ENCODE measurements at regions not wholly inside any gene's neighbourhood (a gene's known extent, or its start where the extent isn't known, plus 50 kb on each side); places are given as distances from the start of the nearest gene placed in this dataset.

DNA sequence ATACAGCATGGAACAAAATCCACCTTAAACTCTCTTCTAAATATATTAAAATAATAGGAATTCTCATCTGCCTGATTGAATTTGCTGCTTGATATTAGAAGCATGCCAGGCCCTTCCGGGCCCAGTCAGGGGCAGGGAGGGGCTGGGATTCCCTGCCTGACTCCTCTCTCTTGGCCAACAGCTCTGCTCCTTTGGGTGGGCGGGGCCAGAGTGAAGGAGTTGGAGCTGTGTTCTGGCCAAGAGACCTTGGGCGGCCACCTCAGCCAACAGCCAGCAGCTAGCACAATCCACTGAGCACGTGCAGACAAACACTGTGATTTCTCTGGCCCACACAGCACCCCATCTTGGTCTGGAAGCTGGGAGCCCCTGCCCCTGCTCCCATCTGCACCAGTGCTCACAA is 140.3 kb downstream of the PJA1 start:
- peak; percentile 63 for DNase-seq

DNA sequence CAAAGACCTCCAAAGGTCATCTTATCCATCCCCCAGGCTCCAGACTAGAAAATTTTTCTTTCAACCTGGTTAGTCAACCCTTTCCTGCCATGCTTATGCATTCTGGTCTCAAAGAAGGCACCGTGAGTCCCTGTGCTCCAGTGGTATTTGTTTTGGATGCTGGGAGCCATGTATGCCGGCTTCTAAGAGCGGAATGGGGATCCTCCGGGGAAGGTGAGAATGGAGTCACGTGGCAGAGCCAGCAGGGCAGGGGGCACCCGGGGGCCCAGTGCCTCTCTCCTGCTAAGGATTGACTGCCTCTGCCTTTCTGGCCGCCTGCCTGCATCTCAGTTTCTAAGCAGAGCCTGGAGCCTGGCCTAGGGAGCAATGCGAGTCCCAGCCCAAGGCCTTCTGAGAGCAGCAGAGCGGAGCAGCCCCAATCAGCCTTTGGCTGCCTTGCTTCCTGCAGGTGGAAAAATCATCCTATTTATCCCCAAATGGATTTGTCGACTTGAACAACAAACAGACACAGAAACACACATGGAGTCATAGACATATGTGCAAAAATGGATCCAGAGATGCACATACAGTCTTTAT is 141.0 kb downstream of the PJA1 start:
- DNase-seq, result no peak

GRCh38 chrX:69022430-69022829 is 142.8 kb downstream of the PJA1 start:
- DNase-seq, result no peak

GRCh38 chrX:69021141-69021960 is 143.9 kb downstream of the PJA1 start:
- no peak for DNase-seq

DNA sequence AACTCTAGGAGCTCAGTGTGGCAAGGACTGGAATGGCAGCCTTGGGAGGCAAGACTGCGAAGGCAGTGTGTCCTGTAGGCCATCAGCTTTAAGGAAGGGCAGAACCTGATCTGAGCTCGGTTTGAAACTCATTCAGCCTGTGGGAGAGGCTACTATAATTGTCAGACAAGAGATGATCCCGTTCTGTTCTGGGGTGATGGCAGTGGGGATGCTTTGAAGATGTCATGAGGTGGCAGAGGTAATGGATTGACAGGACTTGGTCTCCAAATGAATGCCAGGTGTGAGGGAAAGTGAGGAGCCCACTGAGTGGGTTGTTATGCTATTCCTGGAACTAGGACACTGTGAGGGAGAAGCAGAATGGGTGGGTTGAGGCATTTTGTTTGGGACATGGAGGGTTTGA is 144.9 kb downstream of the PJA1 start:
- no peak for DNase-seq

DNA sequence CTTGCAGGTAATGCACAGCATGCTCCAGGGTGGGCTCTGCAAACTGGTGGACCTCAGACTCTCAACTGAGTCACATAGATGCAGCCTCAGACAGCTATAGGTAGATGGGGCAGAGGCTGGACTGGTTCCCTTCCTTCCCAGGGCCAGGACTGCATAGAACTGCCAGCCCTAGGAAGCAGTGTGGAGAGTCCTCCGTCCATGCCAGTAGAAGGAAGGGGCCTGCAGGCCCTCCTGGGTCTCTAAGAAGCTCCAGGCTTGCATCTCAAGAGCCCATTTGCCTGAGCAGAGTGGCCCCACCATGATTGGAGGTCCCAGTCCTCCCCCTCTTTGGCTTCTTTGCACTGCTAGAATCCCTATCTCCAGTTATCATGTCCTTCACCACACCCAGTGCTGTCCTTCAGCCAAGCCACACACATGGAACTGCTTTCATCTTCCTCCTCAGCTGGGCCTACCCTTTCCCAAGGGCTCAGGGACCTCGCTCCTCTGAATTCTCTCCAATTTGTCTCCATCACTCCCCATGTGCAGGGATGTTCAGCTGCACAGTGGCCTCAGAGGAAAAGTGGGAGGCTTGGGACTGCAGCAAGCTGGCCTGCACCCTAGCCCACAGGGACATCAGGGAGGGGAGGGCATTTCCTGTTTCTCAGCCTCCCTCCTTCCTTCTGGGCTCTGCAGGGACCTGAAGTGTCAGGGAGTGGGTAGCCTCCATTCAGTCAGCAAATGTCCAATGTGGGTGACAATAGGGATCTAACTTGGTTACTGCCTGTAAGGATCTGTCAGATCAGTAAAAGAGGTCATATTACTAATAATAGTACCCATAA is 146.0 kb downstream of the PJA1 start:
- no peak for DNase-seq

GRCh38 chrX:69018416-69019072 is 146.7 kb downstream of the PJA1 start:
- no peak for DNase-seq

DNA sequence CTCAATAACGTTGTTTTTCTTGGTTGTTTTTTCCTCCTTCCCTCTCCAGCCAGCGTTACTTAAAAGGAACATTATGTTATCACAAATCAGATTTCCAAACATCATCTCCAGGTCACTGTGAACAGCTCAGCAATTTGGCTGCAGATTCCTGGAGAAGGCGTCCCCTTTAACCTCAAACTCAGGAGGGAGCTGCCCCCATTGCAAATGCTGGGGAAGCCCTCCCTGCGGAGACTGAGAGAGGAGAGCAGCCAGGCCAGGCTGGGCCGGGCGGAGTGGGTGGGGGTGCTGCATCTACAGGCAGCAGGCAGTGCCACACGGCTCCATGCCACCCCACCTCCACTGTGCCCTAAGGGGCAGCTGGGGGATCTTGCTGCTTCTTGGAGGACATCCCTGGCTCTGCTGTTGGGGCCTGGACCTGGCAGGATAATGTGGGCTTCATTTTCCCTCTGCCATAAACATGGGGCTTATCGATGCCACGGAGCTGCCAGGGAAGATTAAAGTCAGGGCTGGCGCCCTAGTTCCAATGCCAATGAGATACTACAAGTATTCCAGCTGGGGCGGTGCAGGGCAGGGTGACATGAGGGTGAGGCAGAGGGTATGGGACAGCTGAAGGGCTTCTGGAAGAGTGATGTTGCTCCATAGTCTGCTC is 148.8 kb downstream of the PJA1 start:
- no peak for DNase-seq

DNA sequence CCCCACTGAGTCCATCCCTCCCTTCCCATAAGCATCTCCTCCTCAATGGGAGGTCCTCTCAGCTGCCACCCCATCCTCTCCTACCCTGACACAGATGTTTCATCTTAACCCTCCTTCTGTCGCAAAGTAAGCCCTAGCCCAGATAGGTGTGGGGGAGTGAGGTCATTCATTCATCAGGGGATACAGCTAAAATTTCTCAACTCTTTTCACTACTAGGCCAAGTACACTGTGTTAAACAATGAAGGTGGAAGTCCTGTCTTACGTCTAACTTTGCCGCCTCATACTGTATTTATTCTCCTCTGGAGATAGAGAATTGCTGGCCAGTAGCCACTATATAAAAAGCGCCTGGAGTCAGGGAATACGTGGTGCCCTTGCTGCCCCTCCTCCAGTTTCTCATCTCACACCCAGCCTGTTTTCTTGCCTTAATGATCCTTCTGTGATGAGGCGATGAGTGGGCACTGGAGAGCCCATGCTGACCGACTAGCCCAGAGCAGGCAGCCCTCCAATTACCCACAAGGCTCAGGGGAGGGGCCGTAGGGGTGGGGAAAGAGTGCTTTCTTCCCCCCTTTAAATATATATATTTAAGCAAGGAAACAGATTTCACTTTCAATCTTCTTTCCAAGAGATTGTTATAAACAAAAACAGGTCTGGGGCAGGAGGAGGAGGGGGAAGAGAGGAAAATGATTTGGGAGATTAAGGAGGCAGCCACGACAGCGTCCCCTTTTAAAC is 149.5 kb downstream of the PJA1 start:
- DNase-seq, result no peak

- DNase-seq, result no peak
Observed at GRCh38 chrX:69015156-69015555, 150.1 kb downstream of the PJA1 start.

GRCh38 chrX:69014200-69014599 is 151.1 kb downstream of the PJA1 start:
- DNase-seq, result peak; percentile 84

- no peak for DNase-seq
Observed at GRCh38 chrX:69010339-69010738, 154.9 kb downstream of the PJA1 start.

DNA sequence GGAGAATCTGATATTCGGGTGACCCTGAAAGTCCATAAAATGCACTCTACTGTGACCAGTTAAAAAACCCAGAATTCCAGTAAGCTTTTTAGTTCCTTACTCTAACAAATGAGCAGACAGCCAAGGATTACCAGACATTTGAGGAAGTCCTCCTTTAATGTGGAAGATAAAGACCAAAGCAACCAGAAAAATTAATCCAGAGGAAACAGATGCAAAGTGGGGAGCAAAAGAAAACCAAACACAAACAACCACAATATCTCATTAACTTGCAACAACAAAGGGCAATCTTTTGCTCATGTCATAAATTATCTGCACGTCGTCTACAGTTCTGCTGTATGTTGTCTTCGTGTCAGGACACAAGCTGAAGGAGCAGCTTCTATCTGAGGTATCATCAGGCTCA is 164.4 kb downstream of the PJA1 start:
- DNase-seq, result no peak

DNA sequence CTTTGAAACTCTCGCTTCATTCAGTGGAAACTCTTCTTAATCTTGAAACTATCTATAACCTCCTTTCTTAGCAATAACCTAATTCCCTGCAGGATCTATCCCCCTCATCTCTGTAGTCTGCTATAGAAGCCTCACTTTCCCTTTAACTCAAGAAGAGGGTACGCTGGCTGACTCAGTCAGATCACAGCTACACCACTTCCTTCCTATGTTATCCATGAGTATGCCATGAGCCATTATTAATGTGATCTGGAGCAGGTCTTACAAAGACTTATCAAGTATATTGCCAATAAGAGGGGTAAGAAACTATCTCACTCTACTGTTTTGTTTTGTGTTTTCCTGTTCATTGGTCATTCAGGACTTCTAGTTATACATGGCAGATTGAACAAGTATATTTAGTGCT is 165.3 kb downstream of the PJA1 start:
- DNase-seq, result no peak

DNA sequence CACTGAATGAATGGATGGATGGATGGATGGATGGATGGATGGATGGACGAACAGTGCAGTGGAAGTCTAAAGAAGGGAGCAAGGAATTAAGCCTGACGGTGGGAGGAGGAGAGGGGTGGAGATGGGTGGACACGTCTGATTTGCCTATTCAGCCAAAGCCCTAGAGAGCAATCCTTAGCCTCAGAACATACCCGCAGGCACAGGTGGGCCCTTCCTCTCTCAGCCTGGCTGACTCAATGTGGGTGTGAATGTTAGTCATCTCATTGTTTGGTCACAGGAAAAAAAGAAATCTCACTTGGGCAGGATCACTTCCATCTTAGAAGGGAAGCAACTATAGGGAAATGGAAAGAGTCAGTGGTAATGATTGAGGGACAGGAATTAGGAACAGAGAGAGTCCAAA is 165.9 kb downstream of the PJA1 start:
- DNase-seq, result no peak

GRCh38 chrX:68998716-68999115 is 166.5 kb downstream of the PJA1 start:
- no peak for DNase-seq

- peak; percentile 68 for DNase-seq
Observed at GRCh38 chrX:68997911-68998310, 167.3 kb downstream of the PJA1 start.

DNA sequence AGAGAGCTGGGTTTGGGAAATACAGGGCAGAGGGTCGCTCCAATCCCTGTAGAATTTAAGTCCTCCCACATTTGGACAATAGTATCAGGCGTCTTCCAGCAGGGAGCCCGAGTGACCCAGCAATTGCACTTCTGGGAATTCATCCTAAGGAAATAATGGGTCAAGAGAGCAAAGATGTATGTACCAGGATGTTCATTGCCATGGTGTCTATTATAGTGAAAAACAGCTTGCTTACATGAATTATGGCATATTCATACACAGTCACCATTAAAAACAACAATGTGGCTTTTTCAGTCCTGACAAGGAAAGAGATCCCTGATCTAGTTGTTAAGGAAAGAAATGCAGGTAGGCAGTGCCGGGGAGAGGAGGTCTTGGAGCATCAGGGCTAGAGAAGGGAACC is 167.7 kb downstream of the PJA1 start:
- no peak for DNase-seq

- peak; percentile 64 for DNase-seq
Observed at GRCh38 chrX:68995780-68996551, 167.1 kb downstream of the EFNB1 start.

GRCh38 chrX:68995386-68995779 is 166.6 kb downstream of the EFNB1 start:
- no peak for DNase-seq

GRCh38 chrX:68994891-68995255 is 166.1 kb downstream of the EFNB1 start:
- no peak for DNase-seq

Measured in fibroblast of skin of scalp (primary cell).